Nucleus accumbens (tissue), 56 donors: ENCODE measurements at regions not wholly inside any gene's neighbourhood (a gene's known extent, or its start where the extent isn't known, plus 50 kb on each side); places are given as distances from the start of the nearest gene placed in this dataset.

Experiments used
- DNase-seq, 56 donors: peaks; one replicate each; lab custom pipeline; 2025; lab: John Stamatoyannopoulos, UW

- no peak for DNase-seq
Measured at GRCh38 chr19:30630289-30631032, 258.3 kb downstream of the ZNF536 start.

GRCh38 chr19:30629086-30629485 is 256.9 kb downstream of the ZNF536 start:
- DNase-seq: no peak

GRCh38 chr19:30626626-30626966 is 254.4 kb downstream of the ZNF536 start:
- no peak for DNase-seq

- no peak for DNase-seq
Measured at GRCh38 chr19:30625947-30626625, 253.9 kb downstream of the ZNF536 start.

- no peak for DNase-seq
Measured at GRCh38 chr19:30622276-30622675, 250.1 kb downstream of the ZNF536 start.

GRCh38 chr19:30621326-30621920 is 249.2 kb downstream of the ZNF536 start:
- no peak for DNase-seq

- DNase-seq: no peak
Measured at GRCh38 chr19:30620354-30620753, 248.2 kb downstream of the ZNF536 start.

- DNase-seq: no peak
Measured at GRCh38 chr19:30609656-30610270, 237.6 kb downstream of the ZNF536 start.

GRCh38 chr19:30608471-30608870 is 236.3 kb downstream of the ZNF536 start:
- no peak for DNase-seq
